Thyroid gland (tissue), 4 donors: ENCODE measurements at regions not wholly inside any gene's neighbourhood (a gene's known extent, or its start where the extent isn't known, plus 50 kb on each side); places are given as distances from the start of the nearest gene placed in this dataset.

ENCODE experiments used
- POLR2A ChIP-seq, 2 donors: fragments of 450-650 bp; IDR thresholded peaks; one replicate each; pipeline ENCODE4 v1.6.1; 2017; ENCODE audit warnings: antibody characterized with exemption in 2 of 2, mild to moderate bottlenecking in 2 of 2, moderate library complexity in 1 of 2
- TF ChIP-seq, protein P1 (sequence below), 6 experiments: fragments of 200-600 bp in 3 of 6; fragments of 450-650 bp in 3 of 6; sonication (generic) in 3 of 6; IDR thresholded peaks; one replicate each; pipeline ENCODE4 v1.5.1; 2016 to 2019; ENCODE audit warnings: antibody characterized with exemption in 6 of 6, mild to moderate bottlenecking in 2 of 6, inconsistent platforms in 1 of 6, moderate library complexity in 1 of 6

GRCh38 chr6:110549277-110549676, 72.9 kb upstream of the SLC22A16 start:
- TF ChIP-seq, protein P1, sequence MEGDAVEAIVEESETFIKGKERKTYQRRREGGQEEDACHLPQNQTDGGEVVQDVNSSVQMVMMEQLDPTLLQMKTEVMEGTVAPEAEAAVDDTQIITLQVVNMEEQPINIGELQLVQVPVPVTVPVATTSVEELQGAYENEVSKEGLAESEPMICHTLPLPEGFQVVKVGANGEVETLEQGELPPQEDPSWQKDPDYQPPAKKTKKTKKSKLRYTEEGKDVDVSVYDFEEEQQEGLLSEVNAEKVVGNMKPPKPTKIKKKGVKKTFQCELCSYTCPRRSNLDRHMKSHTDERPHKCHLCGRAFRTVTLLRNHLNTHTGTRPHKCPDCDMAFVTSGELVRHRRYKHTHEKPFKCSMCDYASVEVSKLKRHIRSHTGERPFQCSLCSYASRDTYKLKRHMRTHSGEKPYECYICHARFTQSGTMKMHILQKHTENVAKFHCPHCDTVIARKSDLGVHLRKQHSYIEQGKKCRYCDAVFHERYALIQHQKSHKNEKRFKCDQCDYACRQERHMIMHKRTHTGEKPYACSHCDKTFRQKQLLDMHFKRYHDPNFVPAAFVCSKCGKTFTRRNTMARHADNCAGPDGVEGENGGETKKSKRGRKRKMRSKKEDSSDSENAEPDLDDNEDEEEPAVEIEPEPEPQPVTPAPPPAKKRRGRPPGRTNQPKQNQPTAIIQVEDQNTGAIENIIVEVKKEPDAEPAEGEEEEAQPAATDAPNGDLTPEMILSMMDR (IDR thresholded peaks at IDR 0.05), result no peak
- TF ChIP-seq POLR2A (IDR thresholded peaks at IDR 0.05), result no peak
